Mesenteric fat pad (tissue), 1 donor: ENCODE measurements at regions not wholly inside any gene's neighbourhood (a gene's known extent, or its start where the extent isn't known, plus 50 kb on each side); places are given as distances from the start of the nearest gene placed in this dataset.

Experiments used
- DNase-seq: peaks from one replicate; pipeline ENCODE4 v3.0.0-alpha.2; 2020; ENCODE audit warnings: low spot score
- donor health status: DM: yes; HTN: yes; CAD: no.

DNA sequence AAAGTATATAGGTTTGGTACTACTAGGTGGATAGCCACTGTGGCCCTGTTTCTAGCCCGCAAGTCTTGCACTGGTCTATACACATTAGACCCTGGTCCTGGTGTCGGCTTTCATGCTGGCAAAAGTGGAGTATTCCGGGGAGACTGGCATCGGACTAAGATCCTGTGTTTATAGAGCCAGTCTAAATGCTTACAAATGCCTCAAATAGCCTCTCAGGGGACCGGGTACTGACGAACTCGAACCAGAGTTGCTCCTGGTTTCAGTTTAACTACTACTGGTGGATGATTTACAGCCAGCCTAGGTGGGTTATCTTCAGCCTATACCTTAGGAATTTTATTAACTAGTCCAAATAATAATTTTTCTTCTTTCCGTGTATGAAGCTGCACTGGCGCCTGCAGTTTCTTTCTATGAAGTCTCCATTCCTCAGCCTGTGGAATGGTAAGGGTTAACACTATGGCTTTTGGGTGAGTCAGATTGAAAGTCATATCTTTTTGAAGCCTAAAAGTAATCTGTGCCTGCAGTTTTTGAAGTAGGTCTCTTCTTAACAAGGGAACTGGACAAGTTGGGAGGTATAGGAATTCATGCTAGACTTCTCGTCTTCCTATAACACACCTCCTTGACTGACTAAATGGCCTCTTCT, 51.3 kb downstream of the OR10H4 start:
- DNase-seq: peak; percentile 49

DNA sequence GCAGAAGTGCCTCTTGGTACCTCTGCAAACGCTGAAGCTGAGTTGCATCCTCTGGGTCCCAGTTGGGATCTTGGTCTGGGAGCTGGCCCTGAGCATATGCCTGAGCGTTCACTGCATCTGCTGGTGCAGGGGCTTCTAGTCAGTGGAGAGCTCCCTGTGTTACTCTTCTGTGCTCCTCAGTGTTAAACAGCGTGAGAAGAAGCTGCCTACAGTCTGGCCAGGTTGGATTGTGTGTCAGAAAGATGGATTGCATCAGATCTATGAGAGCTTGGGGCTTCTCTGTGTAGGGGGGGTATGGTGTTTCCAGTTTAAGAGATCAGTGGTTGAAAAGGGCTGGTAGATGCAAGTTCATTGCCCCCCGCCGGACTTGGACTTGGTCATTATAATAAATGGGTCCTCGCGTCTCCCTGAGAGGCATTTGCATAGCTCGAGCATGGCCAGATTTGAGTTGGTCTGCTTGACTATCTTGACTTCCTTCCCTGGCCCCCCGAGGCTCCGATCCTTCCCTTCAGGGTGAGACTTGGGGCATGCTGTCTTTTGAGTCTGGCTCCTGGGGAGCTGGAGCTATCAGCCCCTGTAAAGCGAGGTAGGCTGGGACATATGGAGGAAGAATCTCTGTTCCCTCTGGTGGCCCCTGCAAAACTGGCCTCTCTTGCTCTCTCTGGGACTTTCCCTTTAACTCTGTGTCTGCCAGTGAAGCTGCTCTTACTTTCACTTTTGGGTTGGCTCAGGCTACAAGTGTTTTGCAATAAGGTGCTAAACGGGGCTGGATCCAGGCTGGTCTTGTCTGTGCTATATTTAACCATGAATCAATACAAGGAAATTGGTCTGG, 52.9 kb downstream of the OR10H4 start:
- peak; percentile 82 for DNase-seq

GRCh38 chr19:16002406-16003384, 53.9 kb downstream of the OR10H4 start:
- DNase-seq: peak; percentile 43

DNA sequence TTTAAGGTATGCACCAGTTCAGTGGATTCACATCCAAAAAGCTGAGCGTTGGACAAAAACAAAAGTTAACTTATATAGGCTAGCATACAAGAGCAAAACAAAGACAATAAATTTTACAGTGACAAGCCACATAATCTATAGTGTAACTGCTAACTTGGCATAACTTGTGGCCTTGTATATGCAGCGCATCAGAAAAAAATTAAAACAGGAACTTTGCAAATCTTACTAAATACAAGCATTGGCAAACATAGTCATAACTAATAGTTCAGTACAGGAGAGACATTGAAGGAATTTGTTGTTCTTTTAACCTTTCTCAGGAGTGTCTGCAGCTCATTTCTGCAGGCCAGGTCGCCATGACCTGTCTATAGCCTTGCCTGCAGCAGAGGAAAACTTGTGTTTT, 54.6 kb downstream of the OR10H4 start:
- peak; percentile 20 for DNase-seq

DNA sequence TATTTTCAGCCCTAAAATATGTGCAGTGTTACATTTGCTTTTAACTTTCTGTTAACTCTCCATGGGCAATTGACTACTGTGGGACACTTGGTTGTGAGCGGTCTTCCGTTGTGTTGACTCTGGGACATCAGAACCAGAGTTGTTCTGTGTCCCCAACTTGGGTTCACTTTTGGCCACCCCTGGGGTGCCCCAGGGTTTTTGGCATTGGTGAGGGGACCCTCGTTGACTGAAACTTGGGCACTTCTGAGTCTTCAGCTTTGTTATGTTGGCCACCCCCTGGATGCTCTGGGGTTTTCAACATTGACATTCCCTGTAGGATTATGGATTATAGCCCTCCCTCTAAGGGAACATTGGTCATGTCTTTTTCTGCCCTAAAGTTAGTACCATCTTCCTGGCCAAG, 57.1 kb downstream of the OR10H4 start:
- DNase-seq: peak; percentile 39

DNA sequence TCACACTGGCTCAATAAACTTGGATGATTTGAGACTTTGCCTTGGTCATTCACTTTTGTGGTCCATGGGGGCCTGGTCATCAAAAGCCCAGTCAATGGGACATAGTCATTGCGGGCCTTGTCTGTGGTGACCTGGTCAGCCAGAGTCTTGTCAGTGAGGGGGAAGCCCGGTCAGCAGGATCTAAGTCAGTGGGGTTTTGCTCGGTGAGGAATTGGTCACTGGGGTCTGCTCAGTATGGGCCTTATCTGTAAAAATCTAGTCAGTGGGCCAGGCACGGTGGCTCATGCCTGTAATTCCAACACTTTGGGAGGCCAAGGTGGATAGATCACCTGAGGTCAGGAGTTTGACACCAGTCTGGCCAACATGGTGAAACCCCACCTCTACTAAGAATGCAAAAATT, 63.7 kb upstream of the TPM4 start:
- peak; percentile 74 for DNase-seq

- DNase-seq: peak; percentile 80
Observed at GRCh38 chr19:16013181-16013850, 63.0 kb upstream of the TPM4 start.

DNA sequence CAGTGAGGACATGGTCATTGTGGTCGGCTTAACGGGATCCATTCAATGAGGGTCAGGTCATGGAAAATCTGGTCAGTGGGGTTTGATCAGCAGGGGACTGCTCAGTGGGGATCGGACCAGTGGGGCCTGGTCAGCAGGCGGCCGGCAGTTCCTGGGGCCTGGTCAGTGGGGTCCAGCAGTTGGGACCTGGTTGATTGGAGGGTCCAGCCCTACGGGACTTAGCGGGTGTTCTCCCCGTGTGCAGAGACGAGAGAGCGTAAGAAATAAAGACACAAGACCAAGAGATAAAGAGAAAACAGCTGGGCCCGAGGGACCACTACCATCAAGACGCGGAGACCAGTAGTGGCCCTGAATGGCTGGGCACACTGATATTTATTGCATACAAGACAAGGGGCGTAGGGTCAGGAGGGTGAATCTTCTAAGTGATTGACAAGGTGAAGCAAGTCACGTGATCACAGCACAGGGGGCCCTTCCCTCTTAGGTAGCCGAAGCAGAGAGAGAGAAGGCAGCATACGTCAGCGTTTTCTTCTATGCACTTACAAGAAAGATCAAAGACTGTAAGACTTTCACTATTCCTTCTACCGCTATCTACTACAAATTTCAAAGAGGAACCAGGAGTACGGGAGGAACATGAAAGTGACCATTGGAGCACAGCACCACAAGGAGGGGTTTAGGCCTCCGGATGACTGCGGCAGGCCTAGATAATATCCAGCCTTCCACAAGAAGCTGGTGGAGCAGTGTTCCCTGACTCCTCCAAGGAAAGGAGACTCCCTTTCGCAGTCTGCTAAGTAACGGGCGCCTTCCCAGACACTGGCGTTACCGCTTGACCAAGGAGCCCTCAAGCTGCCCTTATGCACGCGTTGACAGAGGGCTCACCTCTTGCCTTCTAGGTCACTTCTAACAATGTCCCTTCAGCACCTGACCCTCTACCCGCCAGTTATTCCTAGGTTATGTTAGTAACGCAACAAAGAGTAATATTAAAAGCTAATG, 62.1 kb upstream of the TPM4 start:
- DNase-seq: peak; percentile 75

DNA sequence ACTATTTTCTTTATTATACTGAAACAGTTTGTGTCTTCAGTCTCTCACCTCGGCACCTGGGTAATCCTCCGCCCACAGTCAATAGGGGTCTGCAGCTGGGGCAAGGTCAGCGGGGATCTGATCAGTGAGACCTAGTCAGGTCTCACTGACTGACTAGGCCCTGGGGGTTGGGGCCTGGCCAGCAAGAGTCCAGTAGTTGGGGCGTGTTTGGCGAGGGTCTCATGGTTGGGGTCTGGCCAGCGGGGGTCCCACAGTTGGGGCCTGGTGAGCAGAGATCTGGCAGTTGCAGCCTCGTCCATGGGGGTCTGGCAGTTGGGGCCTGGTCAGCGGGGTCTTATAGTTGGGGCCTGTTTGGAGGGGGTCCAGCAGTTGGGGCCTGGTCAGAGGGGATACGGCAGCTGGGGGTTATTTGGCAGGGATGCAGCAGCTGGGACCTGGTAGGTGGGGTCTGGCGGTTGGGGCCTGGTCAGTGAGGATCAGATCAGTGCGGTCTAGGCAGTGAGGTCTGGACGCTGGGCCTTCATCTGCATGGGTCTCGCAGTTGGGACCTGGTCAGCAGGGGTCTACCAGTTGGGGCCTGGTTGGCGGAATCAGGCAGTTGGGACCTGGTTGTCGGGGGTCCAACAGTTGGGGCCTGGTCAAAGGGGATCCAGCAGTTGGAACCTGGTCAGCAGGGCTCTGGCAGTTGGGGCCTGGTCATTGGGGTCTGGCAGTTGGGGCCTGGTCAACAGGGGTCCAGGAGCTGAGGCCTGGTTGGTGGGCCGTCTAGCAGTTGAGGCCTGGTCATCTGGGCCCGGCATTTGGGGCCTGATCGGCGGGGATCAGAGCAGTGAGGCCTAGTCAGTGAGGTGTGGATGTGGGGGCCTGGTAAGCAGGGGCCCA, 61.1 kb upstream of the TPM4 start:
- DNase-seq: peak; percentile 77

DNA sequence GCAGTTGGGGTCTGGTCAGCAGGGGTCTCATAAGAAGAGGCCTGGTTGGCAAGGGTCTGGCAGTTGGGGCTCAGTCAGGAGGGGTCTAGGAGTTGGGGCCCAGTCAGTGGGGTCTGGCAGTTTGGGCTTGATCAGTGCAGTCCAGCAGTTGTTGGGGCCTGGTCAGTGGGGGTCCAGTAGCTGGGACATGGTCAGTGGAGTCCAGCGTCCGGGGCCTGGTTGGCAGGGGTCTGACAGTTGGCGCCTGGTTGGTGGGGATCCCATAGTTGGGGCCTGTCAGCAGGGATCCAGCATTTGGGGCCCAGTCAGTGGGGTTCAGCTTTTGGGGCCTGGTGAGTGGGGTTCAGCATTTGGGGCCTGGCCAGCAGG, 60.5 kb upstream of the TPM4 start:
- DNase-seq: peak; percentile 65

DNA sequence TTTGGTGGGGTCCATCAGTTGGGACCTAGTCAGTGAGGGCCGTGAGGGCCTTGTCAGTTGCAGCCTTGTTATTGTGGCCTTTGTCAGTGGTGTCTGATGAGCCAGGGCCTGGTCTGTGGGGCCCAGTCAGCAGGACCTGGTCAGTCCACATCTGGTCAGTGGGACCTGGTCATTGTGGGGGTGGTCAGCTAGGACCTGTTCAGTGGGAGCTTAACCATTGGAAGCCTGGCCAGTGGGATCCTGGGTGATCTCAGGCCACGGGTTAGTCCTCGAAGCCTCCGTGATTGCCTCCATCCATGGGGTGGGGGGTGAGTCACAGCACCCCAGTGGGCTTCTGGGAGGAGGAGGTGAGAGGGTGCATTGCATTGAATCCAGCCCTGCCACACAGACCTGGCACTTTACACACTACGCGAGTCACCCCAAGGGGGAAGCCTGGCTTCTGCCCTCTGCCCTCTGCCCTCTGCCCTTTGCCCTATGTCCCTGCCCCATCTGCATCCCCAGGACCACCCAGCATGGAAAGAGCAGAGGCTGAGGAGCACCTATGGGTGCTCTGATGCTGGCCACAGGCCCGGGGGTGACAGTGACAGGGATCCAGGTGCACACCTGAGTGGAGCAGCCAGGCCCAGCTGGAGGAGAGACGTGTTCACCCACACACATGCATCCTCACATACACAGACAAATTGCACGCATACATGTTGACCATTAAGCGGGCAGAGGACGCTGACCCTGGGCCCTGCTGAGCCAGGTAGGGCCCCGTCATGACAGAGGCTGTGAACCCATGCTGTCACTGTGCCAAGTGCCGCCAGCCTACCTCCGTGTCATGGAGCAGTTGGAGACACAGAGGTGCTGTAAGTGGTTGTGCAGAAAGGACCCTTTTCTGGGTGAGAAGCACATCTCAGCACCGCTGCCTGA, 59.8 kb upstream of the TPM4 start:
- DNase-seq: peak; percentile 87

DNA sequence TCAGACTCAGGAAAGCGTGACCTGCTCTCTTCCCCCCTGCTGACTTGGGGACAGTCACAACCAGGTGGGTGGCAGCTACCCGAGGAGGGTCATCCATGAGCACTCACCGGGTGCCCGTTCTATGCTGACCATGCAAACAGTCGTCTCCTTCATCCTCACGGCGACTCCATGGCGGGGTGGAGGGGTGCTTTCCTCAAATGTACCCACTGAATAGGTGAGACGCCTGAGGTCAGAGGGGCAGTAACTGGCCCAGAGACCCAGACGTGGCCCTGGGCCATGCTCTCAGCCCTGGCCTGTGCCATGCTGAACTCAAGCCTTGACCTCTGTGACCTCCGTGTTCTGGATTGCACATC, 59.2 kb upstream of the TPM4 start:
- DNase-seq: no peak

DNA sequence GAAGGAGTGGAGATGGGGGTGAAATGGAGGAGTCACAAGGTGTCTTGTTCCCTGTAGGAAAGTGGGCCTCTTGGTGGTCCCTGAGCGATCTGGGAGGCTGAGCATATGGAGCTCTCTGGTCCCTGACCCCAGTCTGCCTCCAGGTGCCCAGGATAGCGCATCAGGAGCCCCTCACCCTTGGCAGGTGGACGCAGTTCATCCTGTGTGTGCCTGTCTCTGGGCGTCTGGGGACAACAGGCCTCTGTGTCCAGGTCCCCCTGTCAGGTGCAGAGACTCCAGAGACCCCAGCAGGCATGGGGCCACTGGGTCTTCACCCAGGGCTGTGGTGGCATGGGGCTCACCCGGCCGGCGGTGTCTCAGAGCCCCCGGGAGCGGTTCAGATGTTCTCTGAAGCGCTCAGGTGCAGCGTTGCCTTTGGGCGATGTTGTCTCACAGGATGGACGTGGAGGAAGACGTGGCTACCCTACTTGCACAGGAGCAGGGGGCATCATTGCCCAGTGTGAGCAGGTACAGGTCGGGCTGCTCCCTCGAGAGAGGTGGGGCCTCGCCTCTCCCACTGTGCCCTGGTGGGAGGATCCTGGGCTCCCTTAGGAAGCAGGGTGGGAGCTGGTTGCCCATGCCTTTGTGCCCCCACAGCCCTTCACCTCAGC, 58.1 kb upstream of the TPM4 start:
- DNase-seq: peak; percentile 82

- peak; percentile 77 for DNase-seq
Observed at GRCh38 chr19:16018801-16019551, 57.3 kb upstream of the TPM4 start.

DNA sequence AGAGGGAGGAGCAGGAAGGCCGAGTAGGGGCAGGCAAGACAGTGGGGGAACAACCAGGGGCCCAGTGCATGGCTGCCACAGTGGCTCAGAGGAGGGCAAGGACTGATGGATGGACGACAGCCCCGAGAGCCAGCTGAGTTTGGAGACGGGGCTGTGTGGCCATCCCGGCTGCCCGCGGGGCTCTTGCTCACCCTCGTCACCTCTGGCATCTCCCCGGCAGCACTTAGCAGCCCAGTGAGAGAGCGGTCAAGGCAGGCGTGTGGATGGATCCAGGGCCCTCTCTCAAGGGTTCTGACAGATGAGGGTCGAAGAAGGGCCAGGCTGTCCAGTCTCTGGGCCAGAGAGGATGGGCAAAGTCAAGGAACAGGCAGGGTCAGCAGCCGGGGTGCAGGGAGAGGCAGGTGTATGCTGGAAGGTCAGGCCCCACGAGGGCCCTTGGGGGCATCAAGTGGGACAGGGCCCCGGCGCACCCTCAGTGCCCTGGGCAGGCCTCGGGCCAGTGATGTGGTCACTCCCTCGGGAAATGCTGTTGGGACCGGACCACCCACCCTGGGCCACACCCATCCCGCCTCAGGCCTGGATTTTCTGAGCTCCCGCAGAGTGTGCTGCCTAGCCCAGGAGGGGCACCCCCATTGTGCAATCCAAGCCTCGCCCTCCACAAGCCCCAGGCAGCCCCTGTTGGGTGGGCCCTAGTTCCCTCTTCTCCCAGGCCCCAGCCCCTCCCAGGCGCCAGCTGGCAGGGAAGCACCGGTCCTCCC, 56.4 kb upstream of the TPM4 start:
- DNase-seq: peak; percentile 82

GRCh38 chr19:16021796-16022195, 54.5 kb upstream of the TPM4 start:
- DNase-seq: peak; percentile 76
